SH-SY5Y (cell line): ENCODE measurements at regions not wholly inside any gene's neighbourhood (a gene's known extent, or its start where the extent isn't known, plus 50 kb on each side); places are given as distances from the start of the nearest gene placed in this dataset.

Experiments
- GATA2 ChIP-seq: IDR thresholded peaks from 2 replicates; pipeline ENCODE4 v1.6.1; 2011; ENCODE audit warnings: mild to moderate bottlenecking, low read depth, low read length
- GATA3 ChIP-seq: IDR thresholded peaks from 2 replicates; pipeline ENCODE4 v1.6.1; 2011; ENCODE audit warnings: low read depth, mild to moderate bottlenecking, low read length, moderate library complexity

- TF ChIP-seq GATA3 (no peak), GATA2 (no peak)
Observed at GRCh38 chr6:146866731-146867414, 268.1 kb downstream of the ADGB start.
